GM12878 (cell line): ENCODE measurements at regions not wholly inside any gene's neighbourhood (a gene's known extent, or its start where the extent isn't known, plus 50 kb on each side); places are given as distances from the start of the nearest gene placed in this dataset.

Experiments used
- ATAC-seq: fragments of 200-7000 bp; cut with Tn5 transposase; 3 replicates; pipeline ENCODE4 v1.9.1; 2020; ENCODE audit warnings: mild to moderate bottlenecking, moderate library complexity
- BruUV-seq: library from RNA; stranded (reverse); fragments of 400-500 nt; replicated peaks from 2 replicates; lab custom pipeline; 2021; lab: Mats Ljungman, UMichigan
- CTCF ChIA-PET: fragments of 300-600 bp; sonication (Branson Sonifier 250); formaldehyde crosslinking; extraction: SDS; loops from one replicate; lab custom pipeline; 2021; ENCODE audit warnings: inconsistent platforms; lab: Yijun Ruan, JAX
- POLR2A ChIA-PET: fragments of 350-600 bp; formaldehyde crosslinking; extraction: SDS; loops from one replicate; lab custom pipeline; 2021; ENCODE audit warnings: inconsistent platforms; lab: Charles Lee
- RAD21 ChIA-PET: fragments of 300-600 bp; sonication (Branson Sonifier 250); formaldehyde crosslinking; loops from one replicate; lab custom pipeline; 2023; ENCODE audit warnings: antibody characterized with exemption; ENCODE audit not compliant: unreplicated experiment; lab: Charles Lee
- SMC1A ChIA-PET: fragments of 300-600 bp; sonication (Branson Sonifier 250); formaldehyde crosslinking; loops from one replicate; lab custom pipeline; 2023; ENCODE audit not compliant: unreplicated experiment, uncharacterized antibody; lab: Charles Lee
- DNase-seq: peaks from one replicate; pipeline ENCODE4 v3.0.0-alpha.2; 2011; ENCODE audit warnings: low read depth, low spot score
- FAIRE-seq: peaks from 3 replicates; lab custom pipeline; 2011; peaks lifted over from hg19 to GRCh38; lab: Jason Lieb, UNC
- H2AFZ ChIP-seq: 2 replicates; pipeline ENCODE4 v1.6.0; 2011; ENCODE audit warnings: low read depth, low read length, control low read depth; ENCODE audit not compliant: control insufficient read depth
- H3K27ac ChIP-seq: 2 replicates; pipeline ENCODE4 v1.5.1; 2011; ENCODE audit warnings: control low read depth; ENCODE audit not compliant: control insufficient read depth, insufficient read depth
- H3K27me3 ChIP-seq, 2 experiments: replicated peaks in 1 of 2; 2 replicates each; pipeline versions ENCODE4 v1.6.0 to v1.6.1; 2011; ENCODE audit warnings: low read length in 1 of 2; ENCODE audit not compliant: control insufficient read depth in 2 of 2, insufficient read depth in 2 of 2
- H3K36me3 ChIP-seq, 2 experiments: 2 replicates each; pipeline ENCODE4 v1.5.1; 2011; ENCODE audit warnings: low read length in 1 of 2; ENCODE audit not compliant: control insufficient read depth in 2 of 2, insufficient read depth in 2 of 2
- H3K4me1 ChIP-seq: 2 replicates; pipeline ENCODE4 v1.6.1; 2011; ENCODE audit warnings: mild to moderate bottlenecking, low read length, moderate library complexity, mixed read lengths; ENCODE audit not compliant: control insufficient read depth, insufficient read depth
- H3K4me2 ChIP-seq: 2 replicates; pipeline ENCODE4 v1.6.0; 2011; ENCODE audit warnings: control low read depth; ENCODE audit not compliant: control insufficient read depth, insufficient read depth
- H3K4me3 ChIP-seq: fragments of 200-600 bp; sonication (generic); 2 replicates; pipeline ENCODE4 v1.5.1; 2016
- H3K79me2 ChIP-seq: 2 replicates; pipeline ENCODE4 v1.6.0; 2011; ENCODE audit warnings: low read length; ENCODE audit not compliant: control insufficient read depth, insufficient read depth
- H3K9ac ChIP-seq: 2 replicates; pipeline ENCODE4 v1.8.0; 2011; ENCODE audit warnings: low read length, control low read depth, mixed read lengths; ENCODE audit not compliant: control insufficient read depth, insufficient read depth
- H3K9me3 ChIP-seq: replicated peaks from 3 replicates; pipeline ENCODE4 v1.5.1; 2011; ENCODE audit warnings: mild to moderate bottlenecking, low read length; ENCODE audit not compliant: control insufficient read depth, insufficient read depth
- H4K20me1 ChIP-seq: 2 replicates; pipeline ENCODE4 v1.6.0; 2011; ENCODE audit not compliant: control insufficient read depth, insufficient read depth
- ASH2L ChIP-seq: fragments of 300-600, 200-600 bp; sonication (generic); IDR thresholded peaks from 2 replicates; pipeline ENCODE4 v1.6.1; 2017; ENCODE audit warnings: low read depth, mild to moderate bottlenecking, borderline replicate concordance
- ATF7 ChIP-seq: fragments of 450-650 bp; IDR thresholded peaks from 2 replicates; pipeline ENCODE4 v1.6.1; 2016; ENCODE audit warnings: low read depth, mild to moderate bottlenecking
- BCL11A ChIP-seq: IDR thresholded peaks from 2 replicates; pipeline ENCODE4 v1.6.1; 2011; ENCODE audit warnings: low read depth, low read length
- CBX3 ChIP-seq: fragments of 200-600 bp; sonication (generic); IDR thresholded peaks from 2 replicates; pipeline ENCODE4 v1.6.1; 2016; ENCODE audit warnings: low read depth, borderline replicate concordance
- CBX5 ChIP-seq: sonication (generic); IDR thresholded peaks from 2 replicates; pipeline ENCODE4 v1.6.1; 2016; ENCODE audit warnings: low read depth, moderate library complexity, mild to moderate bottlenecking, inconsistent platforms
- CREM ChIP-seq: IDR thresholded peaks from 2 replicates; pipeline ENCODE4 v1.6.1; 2014; ENCODE audit warnings: antibody characterized with exemption, low read depth
- EZH2 ChIP-seq: IDR thresholded peaks from 2 replicates; pipeline ENCODE4 v1.6.1; 2012; ENCODE audit warnings: low read depth, mild to moderate bottlenecking, control low read depth, inconsistent platforms, low read length, borderline replicate concordance; ENCODE audit not compliant: control insufficient read depth
- FOXK2 ChIP-seq: fragments of 450-650 bp; IDR thresholded peaks from 2 replicates; pipeline ENCODE4 v1.6.1; 2017; ENCODE audit warnings: mild to moderate bottlenecking, moderate library complexity
- JUND ChIP-seq: IDR thresholded peaks from 2 replicates; pipeline ENCODE4 v1.6.1; 2012; ENCODE audit warnings: low read depth, mild to moderate bottlenecking, low read length, improper control_type of control experiment, moderate library complexity
- MYB ChIP-seq: fragments of 150-350 bp; IDR thresholded peaks from 2 replicates; pipeline ENCODE4 v1.6.1; 2014; ENCODE audit warnings: mild to moderate bottlenecking, low read depth, low read length, borderline replicate concordance
- RB1 ChIP-seq: fragments of 450-650 bp; formaldehyde crosslinking; IDR thresholded peaks from 2 replicates; pipeline ENCODE4 v1.6.1; 2017; ENCODE audit warnings: mild to moderate bottlenecking, borderline replicate concordance
- RELA ChIP-seq: fragments of 450-650 bp; IDR thresholded peaks from 2 replicates; pipeline ENCODE4 v1.8.0; 2014; ENCODE audit warnings: borderline replicate concordance; ENCODE audit not compliant: partially characterized antibody
- SIN3A ChIP-seq: IDR thresholded peaks from 2 replicates; pipeline ENCODE4 v1.6.1; 2012; ENCODE audit warnings: low read depth, low read length, improper control_type of control experiment
- SIX5 ChIP-seq: IDR thresholded peaks from 2 replicates; pipeline ENCODE4 v1.6.1; 2011; ENCODE audit warnings: mild to moderate bottlenecking, low read depth, low read length, moderate library complexity; ENCODE audit not compliant: severe bottlenecking
- SMARCA5 ChIP-seq: fragments of 450-650 bp; IDR thresholded peaks from 2 replicates; pipeline ENCODE4 v1.6.1; 2017; ENCODE audit warnings: mild to moderate bottlenecking
- ZNF207 ChIP-seq: fragments of 450-650 bp; IDR thresholded peaks from 2 replicates; pipeline ENCODE4 v1.6.1; 2014; ENCODE audit warnings: antibody characterized with exemption, mild to moderate bottlenecking, borderline replicate concordance
- ZZZ3 ChIP-seq: IDR thresholded peaks from 2 replicates; pipeline ENCODE4 v1.6.1; 2011; ENCODE audit warnings: low read depth; ENCODE audit not compliant: control insufficient read depth, insufficient read length
- WGBS: methylation state at CpG from one replicate; pipeline ENCODE4 v1.1.6; 2016; ENCODE audit warnings: low lambda C conversion rate; ENCODE audit not compliant: insufficient replicate concordance, insufficient coverage; ENCODE audit errors: missing lambda C conversion rate; 5-methylcytosine and 5-hydroxymethylcytosine counted together
- in situ Hi-C: fragments of 300-500 bp; cut with MboI; formaldehyde crosslinking; loops from 9 replicates; pipeline ENCODE4 v1.14.3; 2018; ENCODE audit warnings: mixed read lengths
- intact Hi-C: fragments of 100-400 bp; cut with micrococcal nuclease; formaldehyde crosslinking; loops from one replicate; pipeline ENCODE4 v1.14.2; 2022; ENCODE audit not compliant: unreplicated experiment
- TF ChIP-seq, protein P1 (sequence below): IDR thresholded peaks from 2 replicates; pipeline ENCODE4 v1.6.1; 2011; ENCODE audit warnings: mild to moderate bottlenecking, low read depth, low read length, moderate library complexity; ENCODE audit not compliant: insufficient replicate concordance
- TF ChIP-seq, protein P2 (sequence below): fragments of 450-650 bp; IDR thresholded peaks from 2 replicates; pipeline ENCODE4 v1.6.1; 2017; ENCODE audit warnings: mild to moderate bottlenecking, moderate library complexity

DNA sequence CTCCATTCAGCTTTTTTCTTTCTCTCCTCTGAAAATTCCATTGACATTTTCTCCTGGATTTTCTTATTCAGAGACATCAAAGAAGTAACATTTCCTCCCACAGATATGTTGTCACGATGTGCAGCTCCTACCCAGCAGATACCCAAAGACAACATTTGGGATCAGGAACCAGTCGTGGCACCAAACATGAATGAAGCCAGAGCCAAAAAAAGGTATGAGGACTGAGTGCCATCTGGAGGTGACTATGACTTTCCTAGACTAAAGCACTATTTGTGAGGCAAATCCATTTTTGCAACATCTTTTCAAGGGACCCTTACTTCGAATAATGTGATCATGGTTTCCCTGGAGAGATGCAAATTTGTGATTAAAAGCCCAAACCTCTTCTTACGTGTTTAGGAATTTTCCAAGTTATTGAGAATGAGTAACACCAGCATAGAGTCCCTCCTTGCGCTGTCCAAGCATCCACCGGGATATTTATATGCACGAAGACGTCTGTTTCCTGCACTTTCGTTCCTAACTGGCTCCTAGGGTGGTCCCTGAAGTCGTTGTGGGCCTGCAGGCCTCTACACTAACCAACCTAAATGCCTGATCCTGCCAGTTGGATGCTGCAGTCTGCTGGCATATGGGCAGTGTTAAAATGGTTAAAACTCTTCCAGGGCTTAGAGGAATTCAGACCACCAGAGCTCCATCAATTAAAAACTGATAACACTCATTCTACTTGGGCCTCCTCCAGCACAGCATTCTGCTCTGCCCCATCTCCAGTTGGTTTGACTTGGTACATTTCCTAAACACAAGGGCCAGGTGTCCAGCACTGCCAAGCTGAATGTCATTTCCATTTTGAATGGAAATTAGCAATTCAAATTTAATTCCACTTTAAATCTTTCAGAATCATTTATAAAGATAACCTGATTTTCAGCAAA, 256.6 kb downstream of the C6orf118 start:
- Histone ChIP-seq H2AFZ (no peak overlapping the region), H3K4me1 (no peaks in the 10 kb centered on the region), H3K9ac (no peak overlapping the region), H3K79me2 (no peaks in the 10 kb centered on the region), H3K36me3 (no peaks in the 10 kb centered on the region), H3K4me2 (no peak overlapping the region), H3K27ac (no peak overlapping the region), H3K9me3 (no peaks in the 10 kb centered on the region), H3K27me3 (no peaks in the 10 kb centered on the region), H3K4me3 (no peak overlapping the region), H4K20me1 (no peaks in the 10 kb centered on the region)
- FAIRE-seq, result no peak
- POLR2A ChIA-PET, result no interaction called here
- in situ Hi-C loops (no loop called here), intact Hi-C loops (no loop called here)
- RAD21 ChIA-PET, result no interaction called here
- SMC1A ChIA-PET, result no interaction called here
- ATAC-seq, result no peak
- TF ChIP-seq SIN3A (no peak), SMARCA5 (no peak), FOXK2 (no peak), ZZZ3 (no peak), CREM (no peak), RELA (no peak), EZH2 (no peak), RB1 (no peak), MYB (no peak), BCL11A (no peak), JUND (no peak), CBX5 (no peak), SIX5 (no peak), ASH2L (no peak), ZNF207 (no peak), ATF7 (no peak), CBX3 (no peak)
- TF ChIP-seq, protein P1, sequence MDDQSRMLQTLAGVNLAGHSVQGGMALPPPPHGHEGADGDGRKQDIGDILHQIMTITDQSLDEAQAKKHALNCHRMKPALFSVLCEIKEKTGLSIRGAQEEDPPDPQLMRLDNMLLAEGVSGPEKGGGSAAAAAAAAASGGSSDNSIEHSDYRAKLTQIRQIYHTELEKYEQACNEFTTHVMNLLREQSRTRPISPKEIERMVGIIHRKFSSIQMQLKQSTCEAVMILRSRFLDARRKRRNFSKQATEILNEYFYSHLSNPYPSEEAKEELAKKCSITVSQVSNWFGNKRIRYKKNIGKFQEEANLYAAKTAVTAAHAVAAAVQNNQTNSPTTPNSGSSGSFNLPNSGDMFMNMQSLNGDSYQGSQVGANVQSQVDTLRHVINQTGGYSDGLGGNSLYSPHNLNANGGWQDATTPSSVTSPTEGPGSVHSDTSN, result no peak
- TF ChIP-seq, protein P2, sequence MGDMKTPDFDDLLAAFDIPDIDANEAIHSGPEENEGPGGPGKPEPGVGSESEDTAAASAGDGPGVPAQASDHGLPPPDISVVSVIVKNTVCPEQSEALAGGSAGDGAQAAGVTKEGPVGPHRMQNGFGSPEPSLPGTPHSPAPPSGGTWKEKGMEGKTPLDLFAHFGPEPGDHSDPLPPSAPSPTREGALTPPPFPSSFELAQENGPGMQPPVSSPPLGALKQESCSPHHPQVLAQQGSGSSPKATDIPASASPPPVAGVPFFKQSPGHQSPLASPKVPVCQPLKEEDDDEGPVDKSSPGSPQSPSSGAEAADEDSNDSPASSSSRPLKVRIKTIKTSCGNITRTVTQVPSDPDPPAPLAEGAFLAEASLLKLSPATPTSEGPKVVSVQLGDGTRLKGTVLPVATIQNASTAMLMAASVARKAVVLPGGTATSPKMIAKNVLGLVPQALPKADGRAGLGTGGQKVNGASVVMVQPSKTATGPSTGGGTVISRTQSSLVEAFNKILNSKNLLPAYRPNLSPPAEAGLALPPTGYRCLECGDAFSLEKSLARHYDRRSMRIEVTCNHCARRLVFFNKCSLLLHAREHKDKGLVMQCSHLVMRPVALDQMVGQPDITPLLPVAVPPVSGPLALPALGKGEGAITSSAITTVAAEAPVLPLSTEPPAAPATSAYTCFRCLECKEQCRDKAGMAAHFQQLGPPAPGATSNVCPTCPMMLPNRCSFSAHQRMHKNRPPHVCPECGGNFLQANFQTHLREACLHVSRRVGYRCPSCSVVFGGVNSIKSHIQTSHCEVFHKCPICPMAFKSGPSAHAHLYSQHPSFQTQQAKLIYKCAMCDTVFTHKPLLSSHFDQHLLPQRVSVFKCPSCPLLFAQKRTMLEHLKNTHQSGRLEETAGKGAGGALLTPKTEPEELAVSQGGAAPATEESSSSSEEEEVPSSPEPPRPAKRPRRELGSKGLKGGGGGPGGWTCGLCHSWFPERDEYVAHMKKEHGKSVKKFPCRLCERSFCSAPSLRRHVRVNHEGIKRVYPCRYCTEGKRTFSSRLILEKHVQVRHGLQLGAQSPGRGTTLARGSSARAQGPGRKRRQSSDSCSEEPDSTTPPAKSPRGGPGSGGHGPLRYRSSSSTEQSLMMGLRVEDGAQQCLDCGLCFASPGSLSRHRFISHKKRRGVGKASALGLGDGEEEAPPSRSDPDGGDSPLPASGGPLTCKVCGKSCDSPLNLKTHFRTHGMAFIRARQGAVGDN, result no peak
- DNase-seq, result no peak
- WGBS, result 4% methylated on average over 10 of the region's 10 CpGs
- BruUV-seq, result no TSS peak
- CTCF ChIA-PET, result interaction anchor here (0.6 to 0.7 kb wide), 2 partner anchors 23 to 125 kb away, joined by 3 read pairs; no protein-coding TSS in a partner anchor
